ENCODE measurements at regions not wholly inside any gene's neighbourhood (a gene's known extent, or its start where the extent isn't known, plus 50 kb on each side); places are given as distances from the start of the nearest gene placed in this dataset.
A peak's percentile ranks its signal among the peaks of the same experiment; 100 is the strongest.

GRCh38 chr7:156218544-156219306, 406.5 kb upstream of the SHH start:
- DNase-seq = no peak

- no peak for DNase-seq
Measured at GRCh38 chr7:156217803-156218202, 405.5 kb upstream of the SHH start.

- no peak for DNase-seq
Measured at GRCh38 chr7:156209087-156209486, 396.8 kb upstream of the SHH start.

GRCh38 chr7:156207306-156207705, 395.0 kb upstream of the SHH start:
- DNase-seq = no peak

- no peak for DNase-seq
Measured at GRCh38 chr7:156206174-156206573, 393.9 kb upstream of the SHH start.

GRCh38 chr7:156204820-156205219, 392.6 kb upstream of the SHH start:
- peak; percentile 50 for DNase-seq

GRCh38 chr7:156203923-156204322, 391.7 kb upstream of the SHH start:
- no peak for DNase-seq

GRCh38 chr7:156198277-156198676, 386.0 kb upstream of the SHH start:
- DNase-seq = no peak

GRCh38 chr7:156196649-156197048, 384.4 kb upstream of the SHH start:
- no peak for DNase-seq

GRCh38 chr7:156195276-156195675, 383.0 kb upstream of the SHH start:
- no peak for DNase-seq

- no peak for DNase-seq
Measured at GRCh38 chr7:156194813-156195212, 382.6 kb upstream of the SHH start.

- no peak for DNase-seq
Measured at GRCh38 chr7:156192921-156193320, 380.7 kb upstream of the SHH start.

GRCh38 chr7:156191090-156191489, 378.8 kb upstream of the SHH start:
- no peak for DNase-seq

GRCh38 chr7:156185076-156185475, 372.8 kb upstream of the SHH start:
- DNase-seq = no peak

GRCh38 chr7:156184164-156184563, 371.9 kb upstream of the SHH start:
- DNase-seq = no peak

- DNase-seq = no peak
Measured at GRCh38 chr7:156180451-156181229, 368.4 kb upstream of the SHH start.

- DNase-seq = no peak
Measured at GRCh38 chr7:156179872-156180390, 367.7 kb upstream of the SHH start.

GRCh38 chr7:156178857-156179256, 366.6 kb upstream of the SHH start:
- no peak for DNase-seq

GRCh38 chr7:156178214-156178613, 366.0 kb upstream of the SHH start:
- no peak for DNase-seq

GRCh38 chr7:156177422-156178055, 365.3 kb upstream of the SHH start:
- DNase-seq = no peak

- no peak for DNase-seq
Measured at GRCh38 chr7:156176039-156176438, 363.8 kb upstream of the SHH start.

GRCh38 chr7:156175003-156175402, 362.7 kb upstream of the SHH start:
- no peak for DNase-seq

GRCh38 chr7:156174428-156174827, 362.2 kb upstream of the SHH start:
- DNase-seq = no peak
